CD4-positive, alpha-beta T cell treated with Interleukin-4 for 1 hour (primary cell): ENCODE measurements at regions not wholly inside any gene's neighbourhood (a gene's known extent, or its start where the extent isn't known, plus 50 kb on each side); places are given as distances from the start of the nearest gene placed in this dataset.
"Not testable (repeated sequence)": the region's sequence is repeated elsewhere in the genome, so short reads cannot be mapped to it uniquely, and the experiment has no call there.

Source experiments
- DNase-seq, 2 donors: peaks; one replicate each; pipeline ENCODE4 v3.0.0-alpha.2; 2020 to 2022

GRCh38 chr2:38145236-38145635 lies 69.3 kb upstream of the CYP1B1 start:
- no peak for DNase-seq

DNA sequence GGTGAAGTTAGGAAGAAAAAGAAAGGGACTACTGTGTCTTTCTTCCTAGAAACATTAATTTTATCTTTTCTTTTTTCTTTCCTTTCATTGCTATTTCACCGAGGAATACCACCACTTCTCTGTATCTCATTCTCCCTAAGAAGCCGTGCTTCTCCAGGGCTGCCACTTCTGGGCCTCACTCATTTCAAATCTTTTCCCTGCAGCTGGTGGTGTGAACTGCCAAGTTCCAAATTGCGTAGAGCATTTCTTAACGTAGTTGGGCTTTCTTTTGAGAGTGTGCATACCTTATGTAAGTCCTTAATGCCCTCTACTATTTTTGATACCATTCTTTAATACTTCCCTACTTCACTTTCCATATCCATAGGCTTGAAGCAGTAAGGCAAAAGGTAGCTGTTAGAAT lies 66.7 kb upstream of the CYP1B1 start:
- no peak for DNase-seq

DNA sequence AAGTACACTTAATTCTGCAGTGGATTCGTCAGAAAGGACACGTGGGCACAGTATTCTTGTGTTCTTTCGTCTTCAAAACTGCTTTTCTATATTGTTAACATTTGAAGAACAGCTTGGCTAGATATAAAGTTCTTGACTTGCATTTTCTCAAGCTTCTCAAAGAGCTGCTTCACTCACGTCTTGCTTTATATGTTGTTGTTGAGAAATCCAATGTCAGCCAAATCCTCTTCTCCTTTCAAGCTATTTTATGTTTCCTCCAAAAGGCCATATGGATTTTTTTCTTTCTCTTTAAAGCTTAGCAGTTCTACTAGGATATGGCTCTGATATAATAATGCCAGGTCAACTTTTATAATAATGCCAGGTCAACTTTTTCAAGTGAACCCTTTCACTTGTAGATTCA lies 65.5 kb upstream of the CYP1B1 start:
- no peak for DNase-seq

DNA sequence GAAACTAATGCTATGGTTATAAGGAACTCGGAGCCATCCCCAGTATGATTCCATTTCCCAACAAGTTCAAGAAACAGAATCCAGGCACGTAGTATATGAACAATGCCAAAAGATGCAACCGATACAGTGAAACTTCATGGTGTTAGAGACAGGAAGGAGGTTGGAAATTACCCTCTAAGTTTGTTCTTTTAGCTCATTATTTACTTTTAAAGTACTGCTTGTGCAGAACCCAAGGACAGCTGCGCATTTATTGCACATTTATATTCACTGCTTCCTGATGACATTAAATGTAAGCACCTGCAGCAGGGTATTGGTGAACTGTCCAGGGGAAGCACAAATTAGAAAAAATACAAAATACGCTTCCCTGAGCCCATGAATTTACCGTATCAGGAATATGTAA lies 63.0 kb upstream of the CYP1B1 start:
- DNase-seq: no peak

- no peak for DNase-seq
Measured at GRCh38 chr2:38138419-38138818, 62.5 kb upstream of the CYP1B1 start.

DNA sequence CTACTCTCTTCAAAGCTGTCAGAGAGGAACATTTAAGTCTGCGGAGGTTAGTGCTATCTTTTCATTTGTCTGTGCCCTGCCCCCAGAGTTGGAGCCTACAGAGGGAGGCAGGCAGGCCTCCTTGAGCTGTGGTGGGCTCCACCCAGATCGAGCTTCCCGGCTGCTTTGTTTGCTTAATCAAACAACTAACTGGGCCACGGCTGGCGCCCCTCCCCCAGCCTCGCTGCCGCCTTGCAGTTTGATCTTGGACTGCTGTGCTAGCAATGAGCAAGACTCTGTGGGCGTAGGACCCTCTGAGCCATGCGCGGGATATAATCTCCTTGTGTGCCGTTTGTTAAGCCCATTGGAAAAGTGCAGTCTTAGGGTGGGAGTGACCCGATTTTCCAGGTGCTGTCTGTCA lies 62.0 kb upstream of the CYP1B1 start:
- DNase-seq: not testable (repeated sequence)

DNA sequence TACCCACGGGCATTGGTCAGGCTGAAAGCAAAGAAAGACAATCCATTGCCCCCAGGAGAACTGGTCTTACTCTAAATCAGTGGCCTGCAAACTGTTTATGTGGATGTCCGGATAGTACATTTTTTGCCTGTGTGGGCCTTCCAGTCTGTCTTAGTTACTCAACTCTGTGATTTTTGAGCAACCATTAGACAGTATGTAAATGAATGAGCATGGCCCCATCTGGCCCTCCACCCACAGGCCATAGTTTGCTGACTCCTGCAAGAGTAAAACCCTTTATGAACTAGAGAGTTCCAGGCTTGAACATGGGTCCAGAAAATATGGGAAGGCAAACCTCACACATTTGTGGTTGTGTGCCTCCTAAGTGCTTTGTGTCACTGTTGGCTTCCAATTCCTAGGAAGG lies 55.7 kb upstream of the CYP1B1 start:
- no peak for DNase-seq

DNA sequence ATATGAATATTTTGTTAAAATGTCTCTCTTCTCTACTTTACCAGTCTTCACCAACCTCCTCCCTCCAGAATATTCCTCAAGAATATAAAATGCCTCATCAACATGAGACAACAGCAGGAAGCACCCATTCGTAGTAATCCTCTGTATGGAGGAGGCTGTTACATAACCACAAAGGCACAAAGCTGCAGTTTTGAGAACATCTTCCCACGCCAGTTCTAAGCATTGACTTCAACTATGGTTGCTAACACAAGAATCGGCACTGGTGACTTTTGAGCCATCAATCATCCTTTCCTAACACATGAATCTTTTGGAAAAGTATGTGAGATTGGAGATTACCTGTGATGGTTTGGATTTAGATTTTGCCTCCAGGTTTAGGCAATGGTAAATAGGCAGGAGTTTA lies 54.9 kb upstream of the CYP1B1 start:
- DNase-seq: no peak

DNA sequence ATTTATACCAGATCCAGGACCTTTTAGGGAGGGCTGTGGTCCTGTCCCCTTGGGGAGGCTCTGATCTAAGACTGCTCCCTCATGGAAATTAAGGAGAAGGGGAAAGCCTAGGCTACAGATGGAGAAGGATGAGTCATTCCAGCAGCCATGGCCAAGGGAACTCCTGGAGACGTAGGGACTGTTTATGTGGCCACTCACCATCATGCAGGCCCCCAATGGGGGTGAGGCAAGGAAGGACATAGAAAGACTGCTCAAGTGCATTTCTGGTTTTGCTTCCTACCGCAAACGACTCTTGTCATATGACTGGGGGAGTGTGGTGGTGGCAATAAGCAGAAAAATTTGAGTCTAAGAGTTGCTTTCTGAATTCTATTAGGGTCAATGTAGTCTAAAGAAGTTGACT lies 54.0 kb upstream of the CYP1B1 start:
- peak in 1 of 2 donors; percentile 16 for DNase-seq

DNA sequence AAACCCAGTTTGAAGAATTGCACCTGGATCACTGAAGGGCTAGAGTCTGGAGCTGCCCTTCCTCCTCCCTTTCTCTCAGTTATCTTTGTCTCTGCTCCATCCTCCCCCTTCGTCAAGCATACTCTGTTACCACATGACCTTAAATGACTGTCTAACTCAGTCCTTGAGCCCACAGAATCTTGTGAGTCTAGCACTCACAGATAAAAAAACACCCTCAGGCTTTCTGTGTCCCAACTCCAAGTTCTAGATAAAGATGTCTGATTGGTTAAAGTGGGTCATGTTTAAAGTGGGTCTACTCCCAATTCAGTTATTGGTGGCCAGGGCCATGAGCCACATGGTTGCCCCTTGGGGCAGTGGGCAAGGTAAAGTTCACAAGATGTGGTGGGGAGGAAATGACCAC lies 53.5 kb upstream of the CYP1B1 start:
- DNase-seq: no peak

DNA sequence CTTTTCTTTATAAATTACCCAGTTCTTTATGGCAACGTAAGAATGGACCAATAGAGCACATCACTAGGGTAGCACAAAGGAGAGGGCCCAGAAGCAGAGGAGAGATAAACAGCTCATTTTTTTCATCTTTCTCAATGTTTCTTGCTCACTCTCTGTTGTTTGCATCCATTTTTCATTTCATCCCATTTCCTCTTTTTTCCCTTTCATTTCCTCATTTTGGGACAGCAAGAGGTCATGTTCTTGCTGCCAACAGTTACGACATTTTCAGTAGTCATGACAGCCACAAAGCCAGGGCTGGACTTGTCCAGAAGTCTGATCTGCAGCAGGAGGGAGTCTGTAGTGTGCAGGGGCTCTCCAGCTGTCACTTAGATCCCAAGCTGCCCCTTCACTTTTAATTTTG lies 52.7 kb upstream of the CYP1B1 start:
- peak; percentile 27 to 64 for DNase-seq

GRCh38 chr2:38127277-38127676 lies 51.3 kb upstream of the CYP1B1 start:
- no peak for DNase-seq

GRCh38 chr2:38125842-38126241 lies 49.9 kb upstream of the CYP1B1 start:
- no peak for DNase-seq
